HG02588 (cell line): ENCODE measurements at regions not wholly inside any gene's neighbourhood (a gene's known extent, or its start where the extent isn't known, plus 50 kb on each side); places are given as distances from the start of the nearest gene placed in this dataset.
"Not testable (repeated sequence)": the region's sequence is repeated elsewhere in the genome, so short reads cannot be mapped to it uniquely, and the experiment has no call there.

Experiments
- ATAC-seq: cut with Tn5 transposase; IDR thresholded peaks from one replicate; pipeline ENCODE4 v1.9.1; 2021; ENCODE audit warnings: mild to moderate bottlenecking, moderate library complexity; ENCODE audit not compliant: unreplicated experiment

DNA sequence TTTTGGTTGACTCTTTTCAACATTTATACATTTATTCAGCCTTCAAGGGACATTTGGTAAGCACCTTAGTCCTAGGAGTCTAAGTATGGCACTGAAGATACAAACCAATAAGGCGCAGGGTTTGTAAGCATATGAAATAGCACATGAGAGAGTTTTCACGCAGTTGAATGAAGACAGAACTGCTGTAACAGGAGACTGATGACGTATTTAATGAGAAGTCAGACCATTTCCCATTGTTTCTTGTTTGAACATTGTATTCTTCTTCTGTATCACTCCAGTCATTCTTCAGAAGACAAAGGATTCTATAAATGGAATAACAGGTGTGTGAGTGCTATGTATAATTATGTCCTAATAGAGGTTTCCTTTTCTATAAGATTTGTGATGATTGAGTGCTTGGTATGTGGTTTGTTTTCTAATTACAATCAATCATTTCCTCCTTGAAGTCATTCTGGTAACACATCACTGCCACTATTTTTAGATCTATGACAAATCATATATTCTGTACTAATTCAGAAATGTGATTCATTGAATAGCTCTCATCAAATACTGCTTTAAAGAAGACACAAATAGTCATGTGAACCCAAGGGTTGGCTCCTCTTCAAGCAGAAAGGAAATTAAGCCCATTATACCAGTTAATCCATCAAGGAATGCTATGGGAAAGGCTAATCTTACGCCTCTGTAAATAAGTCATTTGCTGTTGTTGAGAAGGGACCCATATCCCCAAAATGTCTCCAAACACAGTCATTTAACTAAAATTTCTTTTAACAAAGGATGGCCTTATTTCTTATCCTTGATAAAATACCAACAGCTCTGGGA is 222.8 kb upstream of the NBEA start:
- ATAC-seq: no peak

DNA sequence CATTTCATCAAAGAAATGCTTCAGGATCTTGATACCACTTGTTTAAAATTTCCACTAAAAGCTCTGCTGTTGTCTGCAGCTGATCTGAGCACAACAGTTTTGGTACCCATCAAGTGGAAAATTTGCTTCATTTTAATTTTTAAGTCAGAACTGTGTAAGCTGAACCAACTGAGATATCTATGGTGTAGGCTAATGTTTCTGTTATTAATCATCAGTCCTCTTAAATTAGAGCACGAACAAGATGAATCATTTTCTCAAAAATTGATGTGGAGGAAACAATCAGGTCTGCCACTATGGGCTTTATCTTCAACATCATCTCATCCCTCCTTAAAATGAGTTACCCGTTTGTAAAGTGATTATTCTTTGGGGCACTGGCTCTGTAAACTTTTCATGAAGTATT is 221.5 kb upstream of the NBEA start:
- ATAC-seq: no peak

DNA sequence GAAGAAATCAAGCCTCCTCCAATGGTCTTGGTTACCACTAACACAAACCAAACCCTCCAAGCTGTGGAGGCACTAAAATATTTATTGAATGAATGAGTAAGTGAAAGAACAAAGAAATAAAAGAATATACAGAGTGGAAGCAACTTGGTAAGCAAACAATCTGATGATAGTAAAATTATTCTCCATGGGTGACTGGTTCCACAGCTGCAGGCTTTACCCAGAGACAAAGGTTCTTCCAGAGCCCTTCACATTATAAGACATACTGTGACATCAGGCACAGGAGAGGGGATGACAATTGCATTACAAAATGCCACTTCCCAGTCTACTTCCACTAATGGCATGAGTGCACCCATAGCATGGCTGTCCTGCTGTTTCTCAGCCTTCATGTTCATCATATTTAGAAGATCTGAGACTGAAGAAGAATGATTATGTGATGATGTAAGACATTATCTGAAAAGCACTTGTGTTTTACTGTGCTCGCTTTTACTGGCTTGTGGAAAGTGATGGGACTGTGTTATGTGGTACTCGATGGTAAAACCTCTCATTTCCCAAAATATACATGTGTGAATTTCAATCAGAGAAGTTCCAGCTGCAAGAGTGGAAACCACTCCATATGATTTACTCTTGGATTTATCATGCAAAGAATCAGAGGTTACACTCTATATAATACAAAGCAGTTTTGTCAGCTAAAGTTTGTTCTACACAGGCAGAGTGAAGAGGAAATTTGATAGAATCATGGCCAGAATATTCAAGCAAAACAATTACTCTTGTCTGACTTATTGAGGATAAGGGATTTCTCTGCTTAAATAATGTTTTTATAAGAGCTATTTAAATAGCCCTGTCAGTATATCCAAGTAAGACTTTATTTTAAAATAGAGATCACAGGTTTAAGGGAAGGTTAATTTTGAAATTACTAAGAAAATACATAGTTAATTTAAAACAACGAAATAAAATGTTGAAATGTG is 220.2 kb upstream of the NBEA start:
- ATAC-seq: no peak

DNA sequence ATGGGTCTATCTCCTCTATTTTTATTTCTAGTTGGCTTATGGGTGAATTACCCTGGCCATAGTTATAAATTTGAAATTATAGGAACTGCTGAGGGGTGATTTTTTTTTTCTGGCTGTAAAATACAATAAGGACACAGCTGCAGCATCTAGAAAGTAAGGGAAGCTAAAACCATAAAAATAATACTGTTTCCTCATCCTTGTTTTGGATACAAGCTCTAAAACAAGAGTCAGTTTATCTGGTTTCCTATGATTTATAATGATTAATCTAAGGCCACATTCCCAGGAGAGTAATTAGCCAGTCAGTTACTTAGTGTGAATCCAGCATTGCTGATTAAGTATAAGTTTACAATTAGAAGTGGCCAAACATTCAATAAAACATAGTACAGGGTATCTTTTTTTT is 219.1 kb upstream of the NBEA start:
- ATAC-seq: no peak

DNA sequence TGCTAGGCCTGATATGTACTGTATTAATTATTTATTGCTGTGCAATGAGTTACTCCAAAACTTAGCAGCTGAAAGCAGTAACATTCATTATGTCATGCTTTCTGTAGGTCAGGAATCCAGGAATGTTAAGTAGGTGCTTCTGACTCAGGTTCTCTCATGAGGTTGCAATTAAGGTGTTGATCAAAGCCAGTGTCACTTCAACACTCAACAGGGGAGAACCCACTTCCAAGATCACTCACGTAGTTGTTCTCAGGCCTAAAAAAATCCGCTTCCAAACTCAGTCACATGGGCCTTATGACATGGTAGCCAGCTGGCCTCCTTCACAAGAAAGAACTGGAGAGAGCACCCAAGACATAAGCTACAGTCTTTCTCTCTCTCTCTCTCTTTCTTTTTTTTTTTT is 211.1 kb upstream of the NBEA start:
- ATAC-seq: no peak

DNA sequence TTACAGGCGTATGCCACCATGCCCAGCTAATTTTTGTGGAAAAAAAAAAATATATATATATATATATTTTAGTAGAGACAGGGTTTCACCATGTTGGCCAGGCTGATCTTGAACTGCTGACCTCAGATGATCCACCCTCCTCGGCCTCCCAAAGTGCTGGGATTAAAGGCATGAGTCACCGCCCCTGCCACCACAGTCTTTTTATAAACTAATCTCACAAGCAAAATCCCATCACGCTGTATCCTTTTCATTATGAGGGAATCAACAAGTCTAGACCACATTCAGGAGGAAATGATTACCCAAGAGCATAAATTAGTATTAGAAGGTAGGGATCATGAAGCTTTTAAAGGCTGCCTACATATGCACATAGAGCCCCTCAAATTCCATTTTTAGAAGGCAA is 210.6 kb upstream of the NBEA start:
- ATAC-seq: no peak

DNA sequence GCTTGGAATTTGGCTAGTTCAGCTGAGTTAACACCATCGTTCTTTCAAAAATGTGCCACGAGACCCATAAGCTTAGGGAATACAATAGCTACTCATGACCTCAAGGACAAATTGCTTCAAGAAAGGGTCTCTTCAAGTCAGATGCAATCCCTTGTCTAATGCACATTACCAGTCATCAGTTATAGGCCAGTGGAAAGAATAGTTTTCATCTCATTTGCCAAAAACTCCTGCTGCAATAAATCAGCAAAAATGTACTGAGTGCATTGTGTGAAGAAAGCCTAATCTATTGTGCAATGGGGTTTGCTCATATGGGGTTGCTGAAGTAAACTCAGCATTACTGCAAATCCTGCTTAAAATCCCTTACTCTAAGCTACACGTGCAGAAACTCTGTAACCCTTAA is 208.3 kb upstream of the NBEA start:
- ATAC-seq: no peak

DNA sequence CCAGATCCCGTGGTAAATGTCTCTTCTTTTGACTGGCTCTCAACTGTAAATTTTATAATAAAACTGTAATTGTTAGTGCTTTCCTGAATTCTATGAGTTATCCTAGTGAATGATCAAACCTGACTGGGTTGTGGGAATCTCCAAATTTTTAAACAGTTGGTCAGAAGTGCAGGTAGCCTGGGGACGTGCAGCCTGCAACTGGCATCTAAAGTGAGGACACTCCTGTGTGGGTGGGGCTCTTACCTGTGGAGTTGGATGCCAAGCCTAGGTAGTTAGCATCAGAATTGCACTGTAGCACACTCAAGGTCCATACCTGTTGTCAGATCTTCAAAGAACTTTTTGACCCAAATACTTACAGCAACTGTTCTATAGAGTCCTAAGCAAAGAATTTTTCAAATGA is 207.1 kb upstream of the NBEA start:
- ATAC-seq: no peak

DNA sequence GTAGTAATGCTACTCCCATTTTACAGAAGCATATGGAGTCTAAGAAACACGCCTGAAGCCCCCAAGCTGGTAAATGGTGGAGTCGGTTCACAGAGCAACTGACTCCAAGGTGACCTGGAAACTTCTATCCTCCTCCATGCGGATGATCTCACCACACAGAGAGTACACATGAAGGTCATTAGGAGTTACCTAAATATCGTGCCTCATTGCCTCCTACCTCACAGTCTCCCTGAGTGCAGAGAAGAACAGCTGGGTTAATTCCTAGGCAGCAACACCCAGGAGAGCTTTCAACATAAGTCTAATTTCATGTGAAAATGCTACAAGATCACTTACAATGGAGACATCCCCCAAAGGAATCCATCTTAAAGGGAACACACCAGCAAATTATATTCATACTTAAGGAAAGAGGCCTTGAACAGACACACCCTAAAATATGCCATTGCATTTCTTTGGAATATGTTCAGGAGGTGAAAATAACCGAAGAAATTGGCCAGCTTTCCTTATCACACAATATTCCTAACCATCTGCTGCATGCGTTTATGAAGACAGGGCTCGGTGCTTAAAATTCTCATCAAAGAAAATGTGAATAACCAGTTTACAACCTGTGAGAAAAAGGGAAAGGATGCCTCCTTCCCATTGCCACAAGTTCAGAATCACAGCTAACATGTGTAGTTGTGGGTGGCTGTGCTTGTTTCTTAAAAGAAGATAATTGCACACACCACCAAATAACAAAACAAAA is 203.6 kb upstream of the NBEA start:
- ATAC-seq: no peak

DNA sequence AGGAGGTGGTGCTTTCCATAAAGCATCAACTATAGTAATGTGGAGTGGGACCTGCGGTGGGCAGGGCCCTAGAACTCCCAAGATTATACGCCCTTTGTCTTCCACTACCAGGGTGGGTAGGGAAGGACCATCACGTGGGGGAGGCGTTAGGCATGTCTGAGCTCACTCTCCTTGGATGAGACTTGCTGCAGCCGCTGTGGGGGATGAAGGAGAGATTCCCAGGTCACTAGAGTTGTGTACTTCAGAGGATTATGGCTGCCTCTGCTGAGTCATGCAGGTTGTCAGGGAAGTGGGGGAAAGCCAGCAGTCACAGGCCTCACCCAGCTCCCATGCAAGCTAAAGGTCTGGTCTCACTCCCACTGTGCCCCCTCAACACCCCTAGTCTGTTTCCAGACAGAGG is 195.0 kb upstream of the NBEA start:
- ATAC-seq: not testable (repeated sequence)

DNA sequence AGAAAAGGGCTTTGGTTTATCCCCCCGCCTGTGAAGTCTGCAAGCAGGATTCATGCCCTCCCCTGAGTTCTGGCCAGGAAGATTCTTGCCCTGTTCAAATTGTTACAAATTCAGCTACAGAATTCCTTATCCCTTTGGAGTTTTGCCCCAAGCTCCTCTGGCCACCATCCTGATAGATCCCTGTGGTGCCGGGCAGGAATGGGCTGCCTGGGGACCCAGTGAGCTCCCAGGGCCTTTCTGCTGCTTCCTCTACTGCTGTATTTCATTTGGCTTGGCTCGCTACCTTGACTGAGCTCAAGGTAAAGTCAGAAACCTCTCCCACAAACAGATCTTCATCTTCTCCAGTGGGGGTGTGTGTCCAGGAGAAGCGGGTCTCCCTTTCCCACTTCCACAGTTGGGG is 194.6 kb upstream of the NBEA start:
- ATAC-seq: no peak

DNA sequence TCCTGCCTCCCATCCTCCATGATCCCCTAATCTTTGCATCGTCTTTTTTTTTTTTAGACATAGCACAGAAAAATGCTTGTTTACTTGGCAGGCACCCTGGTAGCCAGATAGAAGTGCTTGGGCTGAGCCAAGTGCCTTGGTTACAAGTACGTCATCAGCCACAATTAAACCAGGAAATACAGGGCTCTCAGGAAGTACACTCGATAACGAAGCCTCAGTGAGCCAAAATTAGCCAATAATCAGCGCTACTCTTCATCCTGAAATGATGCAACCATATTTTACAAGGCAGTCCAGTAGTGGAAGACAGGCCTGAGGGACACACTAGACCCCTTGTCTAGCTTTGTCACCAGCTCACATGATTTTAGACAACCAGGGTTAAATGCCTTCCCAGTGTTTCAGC is 194.0 kb upstream of the NBEA start:
- peak; percentile 43 for ATAC-seq

DNA sequence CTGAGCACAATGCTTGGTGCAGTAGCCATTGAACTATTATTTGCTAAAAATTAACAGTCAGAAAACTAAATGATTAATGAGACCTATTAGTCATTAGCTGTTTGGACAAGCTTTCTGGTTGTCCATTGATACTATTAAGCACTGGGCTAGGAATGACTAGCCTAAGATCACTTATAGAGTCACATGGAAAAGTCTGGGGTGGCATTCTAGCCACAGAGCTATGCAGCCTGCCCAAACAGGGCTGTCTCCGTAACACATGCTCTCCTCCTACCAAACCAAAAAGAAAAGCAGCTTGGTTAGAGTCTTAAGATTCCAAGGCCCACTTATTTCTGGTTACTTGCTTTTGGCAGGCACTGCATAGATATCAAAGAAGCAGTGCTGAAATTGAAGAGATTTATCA is 193.5 kb upstream of the NBEA start:
- ATAC-seq: no peak

DNA sequence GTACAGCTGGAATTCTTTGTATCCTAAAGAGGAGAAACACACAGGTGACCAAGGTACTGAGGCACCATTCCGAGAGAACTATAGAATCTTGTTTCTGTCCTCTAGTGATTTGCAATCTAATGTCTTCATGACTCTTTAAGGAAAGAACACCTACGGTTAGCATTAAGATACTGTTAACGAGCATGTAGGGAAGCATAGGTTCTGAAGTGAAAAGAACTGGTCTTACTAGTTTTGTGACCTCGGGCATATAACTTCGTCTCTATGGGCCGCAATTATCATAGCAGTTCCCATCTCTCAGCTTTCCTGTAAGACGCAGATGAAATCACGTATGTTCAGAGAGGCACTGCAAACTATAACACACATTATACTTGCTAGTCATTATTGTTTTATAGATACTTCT is 193.0 kb upstream of the NBEA start:
- ATAC-seq: no peak

DNA sequence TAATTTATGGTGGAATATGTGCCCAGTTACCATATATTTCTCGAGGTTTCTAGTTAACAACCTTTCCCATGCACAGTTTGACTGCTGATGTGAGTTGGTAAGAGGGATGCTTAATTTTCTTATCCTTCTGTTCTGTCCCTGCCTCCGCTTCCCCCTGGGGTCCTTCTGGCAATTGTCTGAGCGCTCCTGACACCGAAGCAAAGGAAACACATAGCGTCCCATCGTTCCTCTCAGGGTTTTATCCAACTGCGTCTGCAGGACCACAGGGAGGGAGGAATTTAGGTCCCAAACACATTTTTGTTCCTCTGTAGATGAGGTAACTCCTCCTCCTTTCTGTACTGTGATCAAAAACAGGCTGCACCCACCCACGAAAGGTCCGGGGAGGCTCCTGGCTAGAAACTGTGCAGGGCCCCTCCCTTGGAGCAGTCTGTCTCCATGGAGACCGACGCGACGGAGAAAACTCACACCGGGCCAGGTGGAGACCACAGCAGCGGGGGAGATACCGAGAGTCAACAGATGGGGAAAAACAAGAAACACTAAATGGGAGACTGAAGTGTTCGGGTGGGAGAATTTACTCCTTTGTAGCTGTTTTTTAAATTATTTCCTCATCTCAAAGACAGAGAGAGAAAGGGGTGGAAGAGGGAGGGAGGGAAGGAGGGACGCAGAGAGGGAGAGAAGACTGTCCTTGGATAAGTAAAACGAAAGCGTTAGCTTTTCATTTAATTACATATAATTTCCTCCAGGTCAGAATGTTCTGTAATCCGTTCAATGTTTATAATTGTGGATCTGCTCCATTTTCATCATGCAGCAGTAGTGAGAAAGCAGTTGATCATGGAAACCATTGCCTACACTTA is 191.8 kb upstream of the NBEA start:
- ATAC-seq: peak; percentile 73

DNA sequence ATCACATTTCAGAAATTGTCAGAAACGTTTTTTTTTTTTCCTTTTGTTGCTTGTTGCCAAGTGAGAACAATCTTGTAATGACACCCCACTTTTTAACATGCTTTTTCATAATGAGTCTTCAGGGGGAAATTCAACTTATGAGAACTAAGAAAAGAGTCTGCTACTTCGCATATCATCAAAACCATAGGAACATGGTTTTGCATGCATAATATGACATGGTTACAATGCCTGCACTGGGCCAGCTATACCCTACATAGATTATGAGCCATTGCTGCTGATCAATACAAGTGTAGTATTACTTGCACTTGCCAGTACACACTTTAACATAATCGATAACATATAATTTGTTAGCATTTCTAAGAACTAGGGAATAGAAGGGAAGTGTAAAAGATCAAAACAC is 191.0 kb upstream of the NBEA start:
- ATAC-seq: peak; percentile 46

DNA sequence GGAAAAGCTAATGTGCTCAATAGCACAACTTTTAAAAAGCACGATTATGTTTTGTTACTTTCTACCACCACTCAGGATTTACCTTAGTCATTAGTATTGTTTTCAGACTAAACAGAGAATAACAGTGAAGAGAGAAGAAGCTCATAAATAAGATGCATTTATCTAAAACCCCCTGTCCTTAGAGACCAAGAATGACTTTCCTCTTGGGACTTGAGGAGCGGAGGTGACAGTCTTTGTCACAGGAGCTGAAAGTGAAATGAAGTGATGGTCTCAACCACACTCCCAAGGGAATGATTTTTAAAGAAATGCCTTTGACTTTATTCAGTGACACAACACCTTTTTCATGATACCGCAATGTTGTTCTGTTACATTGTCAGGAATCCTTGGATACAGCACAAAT is 190.6 kb upstream of the NBEA start:
- ATAC-seq: peak; percentile 34

DNA sequence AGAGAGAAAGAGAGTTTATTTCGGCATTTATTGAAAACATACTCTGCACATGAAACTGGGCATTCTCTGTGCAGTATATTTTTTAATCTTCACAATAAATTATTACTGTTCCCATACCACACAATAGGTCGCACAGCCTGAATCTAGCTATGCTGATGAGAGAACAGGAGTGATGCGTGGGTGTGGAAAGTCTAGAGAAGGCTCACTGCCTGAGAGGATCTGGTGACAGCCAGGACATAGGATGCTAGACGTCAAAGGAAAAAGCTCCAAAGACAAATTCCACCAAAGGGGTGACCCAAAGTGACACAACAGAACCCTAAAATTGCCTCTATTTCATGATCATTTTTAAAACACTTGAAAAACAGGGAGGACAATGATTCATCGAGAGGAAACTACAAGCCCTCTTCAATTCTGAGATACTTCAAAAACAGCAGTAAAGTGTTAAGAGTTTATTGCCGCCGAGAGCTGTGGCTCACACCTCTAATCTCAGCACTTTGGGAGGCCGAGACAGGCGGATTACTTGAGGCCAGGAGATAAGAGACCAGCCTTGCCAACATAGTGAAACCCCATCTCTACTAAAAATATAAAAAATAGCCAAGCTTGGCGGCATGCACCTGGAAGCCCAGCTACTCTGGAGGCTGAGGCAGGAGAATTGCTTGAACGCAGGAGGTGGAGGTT is 189.6 kb upstream of the NBEA start:
- ATAC-seq: no peak

DNA sequence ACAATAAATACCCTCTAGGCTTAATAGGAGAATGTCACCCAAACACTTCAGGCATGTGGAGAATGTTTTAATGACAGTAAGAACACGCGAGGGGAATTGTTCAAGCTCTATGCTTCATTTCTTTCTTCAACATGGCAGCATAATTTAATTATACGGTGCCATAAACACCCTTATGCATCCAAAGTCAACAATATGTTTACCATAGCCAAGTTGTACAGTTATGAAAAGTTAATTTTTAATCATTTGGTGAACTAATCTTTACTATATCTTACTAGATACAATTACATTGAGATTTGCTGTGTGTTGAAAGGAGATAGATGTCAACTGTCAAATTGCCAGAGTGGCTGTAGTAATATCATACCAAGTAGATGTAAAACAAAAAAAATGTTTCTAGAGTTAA is 185.9 kb upstream of the NBEA start:
- no peak for ATAC-seq

DNA sequence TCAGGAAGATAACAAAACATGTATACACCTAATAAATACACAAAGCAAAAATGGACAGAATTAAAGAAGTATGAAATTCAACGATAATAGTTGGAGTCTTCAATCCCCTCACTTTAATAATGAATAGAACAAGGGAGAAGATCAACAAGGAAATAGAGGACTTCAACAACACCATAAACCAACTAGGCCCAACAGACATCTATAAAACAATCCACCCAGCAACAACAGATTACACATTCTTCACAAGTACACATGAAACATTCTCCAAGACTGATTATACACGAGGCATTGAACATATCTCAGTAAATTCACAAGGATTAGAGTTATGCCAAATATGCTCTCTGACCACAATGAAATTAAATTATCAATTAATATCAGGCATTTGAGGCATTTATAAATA is 185.5 kb upstream of the NBEA start:
- ATAC-seq: no peak
